ENCODE measurements at regions not wholly inside any gene's neighbourhood (a gene's known extent, or its start where the extent isn't known, plus 50 kb on each side); places are given as distances from the start of the nearest gene placed in this dataset.

DNA sequence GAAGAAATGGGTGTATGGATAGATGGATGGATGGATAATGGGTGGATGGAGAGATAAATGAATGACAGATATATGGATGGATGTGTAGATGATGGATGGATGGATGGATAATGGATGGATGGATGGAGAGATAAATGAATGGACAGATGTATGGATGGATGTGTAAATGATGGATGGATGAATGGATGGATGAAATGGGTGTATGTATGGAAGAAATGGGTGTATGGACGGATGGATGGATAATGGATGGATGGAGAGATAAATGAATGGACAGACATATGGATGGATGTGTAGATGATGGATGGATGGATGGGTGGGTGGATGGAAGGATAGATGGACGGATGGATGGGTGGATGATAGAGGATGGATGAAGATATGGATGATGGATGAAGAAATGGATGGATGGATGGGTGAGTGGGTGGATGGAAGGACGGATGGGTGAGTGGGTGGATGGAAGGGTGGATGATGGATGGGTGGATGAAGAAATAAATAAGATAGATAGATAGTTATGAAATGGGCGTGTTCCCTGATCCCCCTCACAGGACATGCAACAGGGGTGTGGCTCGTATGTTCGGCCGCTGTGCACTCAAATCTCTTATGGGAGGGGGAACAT lies 91.1 kb upstream of the NKX1-1 start:
- H3K27ac ChIP-seq (ENCODE audit: low read length): no peak overlapping the region
- no peak overlapping the region for H3K9ac ChIP-seq (ENCODE audit: low read length in 2 of 2)
- H3K4me1 ChIP-seq (ENCODE audit: control insufficient read depth, insufficient read depth, low read length): no peaks in the 10 kb centered on the region
- no peaks in the 10 kb centered on the region for H3K36me3 ChIP-seq (ENCODE audit: control insufficient read depth in 2 of 2, insufficient read depth in 2 of 2, low read length in 2 of 2)
- no peaks in the 10 kb centered on the region for H3K9me3 ChIP-seq (ENCODE audit: control insufficient read depth in 2 of 2, low read length in 2 of 2)
- no peak overlapping the region for H3K4me3 ChIP-seq (ENCODE audit: low read length in 2 of 2)
- peaks cover 3 to 10% of the 10 kb centered on the region in 2 donors for H3K27me3 ChIP-seq (ENCODE audit: control insufficient read depth in 1 of 2, insufficient read depth in 2 of 2, low read length in 2 of 2)

DNA sequence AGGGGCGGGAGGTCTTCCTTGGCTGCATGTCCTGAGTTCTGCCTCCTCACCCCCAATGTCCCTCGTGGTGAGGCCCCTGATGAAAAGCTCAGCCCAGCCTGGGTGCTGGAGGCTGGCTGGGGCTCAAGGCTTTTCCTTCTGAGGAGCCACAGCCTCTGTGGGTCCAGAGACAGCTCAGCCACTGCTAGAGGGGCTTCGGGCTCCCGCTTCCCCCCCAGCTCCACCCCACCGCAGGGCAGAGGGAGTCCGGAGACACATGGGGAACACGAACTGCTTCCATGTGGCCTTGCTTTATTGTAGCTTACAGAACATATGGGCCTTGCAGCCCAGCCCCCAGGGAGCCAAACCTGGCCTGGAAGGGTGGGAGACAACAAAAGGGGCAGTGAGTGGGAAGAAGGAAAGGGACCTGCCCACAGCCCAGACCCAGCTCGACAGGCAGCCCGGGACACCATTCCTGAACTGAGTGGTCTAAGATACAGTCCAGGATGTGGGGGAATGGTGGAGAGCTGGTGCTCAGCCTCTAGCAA lies 89.9 kb upstream of the NKX1-1 start:
- H3K27me3 ChIP-seq (ENCODE audit: control insufficient read depth in 1 of 2, insufficient read depth in 2 of 2, low read length in 2 of 2): peaks cover 5 to 20% of the 10 kb centered on the region in 2 donors

DNA sequence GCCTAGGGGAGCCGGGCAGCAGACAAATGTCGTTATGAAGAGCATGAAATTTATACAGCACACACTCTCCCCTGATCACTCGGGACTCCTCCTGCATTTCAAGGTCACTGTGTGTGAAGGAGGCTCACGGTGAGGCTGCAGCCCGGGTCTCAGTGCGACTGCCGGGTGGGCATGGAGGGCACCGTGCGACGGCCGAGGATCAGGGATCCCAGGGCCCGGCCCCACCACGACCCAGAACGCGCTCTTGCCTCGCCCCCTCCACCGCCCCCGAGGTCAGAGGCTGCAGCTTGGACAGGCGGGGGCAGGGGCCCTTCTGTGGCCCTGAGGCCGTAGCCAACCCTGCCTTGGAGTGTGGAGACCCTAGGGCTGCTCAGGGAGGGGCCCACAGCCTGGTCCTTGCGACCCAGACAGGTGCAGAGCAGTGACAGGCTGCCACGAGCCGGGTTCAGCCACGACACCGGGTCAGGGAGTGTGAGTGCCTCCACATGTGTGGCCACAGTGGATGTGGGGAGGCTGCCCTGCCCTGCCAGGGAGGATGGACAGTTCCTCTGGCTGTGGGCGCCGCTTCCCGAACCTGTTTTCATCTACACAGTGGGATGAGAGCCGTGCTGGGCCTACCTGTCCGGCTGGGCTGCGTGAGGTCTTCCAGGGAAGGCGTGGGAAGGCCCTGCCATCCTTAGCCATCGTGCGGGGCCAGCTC lies 89.3 kb upstream of the NKX1-1 start:
- Histone ChIP-seq H3K9ac (ENCODE audit: low read length in 2 of 2) (no peak overlapping the region), H3K27me3 (ENCODE audit: control insufficient read depth in 1 of 2, insufficient read depth in 2 of 2, low read length in 2 of 2) (peaks cover 11 to 18% of the 10 kb centered on the region in 2 donors), H3K4me1 (ENCODE audit: control insufficient read depth, insufficient read depth, low read length) (no peaks in the 10 kb centered on the region), H3K4me3 (ENCODE audit: low read length in 2 of 2) (no peak overlapping the region), H3K27ac (ENCODE audit: low read length) (no peak overlapping the region), H3K9me3 (ENCODE audit: control insufficient read depth in 2 of 2, low read length in 2 of 2) (no peaks in the 10 kb centered on the region), H3K36me3 (ENCODE audit: control insufficient read depth in 2 of 2, insufficient read depth in 2 of 2, low read length in 2 of 2) (no peaks in the 10 kb centered on the region)

More for the DNA sequence above, 89.9 kb upstream of the NKX1-1 start:
- H3K9me3 ChIP-seq (ENCODE audit: control insufficient read depth in 2 of 2, low read length in 2 of 2): no peaks in the 10 kb centered on the region
- H3K9ac ChIP-seq (ENCODE audit: low read length in 2 of 2): no peak overlapping the region
- H3K4me1 ChIP-seq (ENCODE audit: control insufficient read depth, insufficient read depth, low read length): no peaks in the 10 kb centered on the region
- no peaks in the 10 kb centered on the region for H3K36me3 ChIP-seq (ENCODE audit: control insufficient read depth in 2 of 2, insufficient read depth in 2 of 2, low read length in 2 of 2)
- no peak overlapping the region for H3K27ac ChIP-seq (ENCODE audit: low read length)
- H3K4me3 ChIP-seq (ENCODE audit: low read length in 2 of 2): no peak overlapping the region

DNA sequence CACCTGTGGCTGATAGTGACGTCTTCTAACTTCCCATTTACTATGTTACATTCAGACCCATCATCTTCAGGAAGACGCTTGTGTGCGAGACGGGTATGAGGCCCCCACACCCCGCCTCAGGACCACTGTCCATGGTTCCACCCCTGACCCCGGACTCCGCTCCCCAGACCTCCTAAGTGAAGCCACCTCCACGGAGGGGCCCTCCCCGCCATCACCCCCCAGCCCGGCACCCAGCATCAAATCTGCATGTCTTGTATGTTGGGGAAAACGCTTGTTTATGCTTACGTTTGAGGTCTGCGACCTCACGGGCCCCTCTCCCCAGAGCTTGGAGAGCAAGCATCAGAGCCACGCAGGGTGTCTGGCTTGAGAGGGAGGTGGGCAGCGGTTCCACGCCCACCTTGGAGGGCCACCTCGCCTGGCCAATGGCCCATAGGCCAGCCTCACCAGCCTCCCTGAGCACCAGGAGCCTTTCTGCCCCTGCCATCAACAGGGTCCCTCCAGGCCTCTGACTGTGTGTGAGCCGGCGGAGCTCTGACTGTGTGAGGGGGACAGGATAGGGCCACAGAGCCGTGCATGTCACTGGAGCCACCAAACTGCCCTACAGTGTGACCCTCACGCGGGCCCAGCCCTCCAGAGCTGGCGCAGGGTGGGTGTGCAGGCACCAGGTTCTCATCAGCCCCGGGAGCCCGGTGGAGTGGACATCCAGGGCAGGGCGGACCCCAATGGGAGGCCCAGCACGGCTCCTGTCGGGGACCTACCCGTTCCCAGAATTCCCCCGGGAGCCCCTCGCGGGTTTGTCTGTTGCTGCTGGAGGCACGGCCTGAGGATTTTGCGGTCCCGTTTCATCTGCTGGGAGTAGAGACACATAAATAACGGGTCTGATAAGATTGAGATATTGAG lies 88.4 kb upstream of the NKX1-1 start:
- no peak overlapping the region for H3K9ac ChIP-seq (ENCODE audit: low read length in 2 of 2)
- no peaks in the 10 kb centered on the region for H3K36me3 ChIP-seq (ENCODE audit: control insufficient read depth in 2 of 2, insufficient read depth in 2 of 2, low read length in 2 of 2)
- H3K4me3 ChIP-seq (ENCODE audit: low read length in 2 of 2): no peak overlapping the region
- H3K27ac ChIP-seq (ENCODE audit: low read length): no peak overlapping the region
- H3K27me3 ChIP-seq (ENCODE audit: control insufficient read depth in 1 of 2, insufficient read depth in 2 of 2, low read length in 2 of 2): peaks cover 18 to 21% of the 10 kb centered on the region in 2 donors
- no peaks in the 10 kb centered on the region for H3K9me3 ChIP-seq (ENCODE audit: control insufficient read depth in 2 of 2, low read length in 2 of 2)
- H3K4me1 ChIP-seq (ENCODE audit: control insufficient read depth, insufficient read depth, low read length): no peaks in the 10 kb centered on the region

DNA sequence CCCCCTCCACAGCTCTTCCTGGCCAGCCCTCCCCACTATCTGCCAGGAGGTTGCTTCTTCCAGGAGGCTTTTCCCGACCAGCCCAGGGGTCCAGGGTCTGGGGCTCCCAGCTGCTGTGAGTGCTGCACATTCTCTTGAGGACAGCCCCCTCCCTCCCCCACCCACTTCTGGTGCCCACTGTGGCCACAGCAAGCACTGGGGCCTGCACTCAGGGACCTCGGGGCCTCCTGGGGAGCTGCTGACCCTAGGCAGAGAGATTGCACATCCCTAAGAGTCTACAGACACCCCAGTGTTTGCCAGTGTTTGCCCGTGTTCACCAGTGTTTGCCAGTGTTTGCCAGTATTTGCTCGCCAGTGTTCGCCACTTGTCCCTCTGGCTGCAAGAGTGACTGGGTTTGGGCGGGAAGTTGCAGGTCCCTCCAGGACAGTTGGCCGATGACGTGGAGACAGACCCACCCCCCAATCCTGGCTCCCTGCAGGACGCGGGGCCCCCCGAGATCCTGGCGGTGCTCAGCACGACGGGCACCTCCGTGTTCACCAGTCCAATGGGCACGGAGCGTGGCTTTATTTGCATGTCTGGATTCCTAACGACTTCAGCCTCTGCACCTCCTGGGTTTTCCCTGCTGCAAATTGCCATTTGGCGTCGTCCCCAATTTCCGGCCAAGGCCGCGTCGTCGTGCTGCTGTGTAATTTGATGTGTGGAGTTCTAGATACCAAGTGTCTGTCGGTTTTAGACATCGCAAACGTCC lies 87.5 kb upstream of the NKX1-1 start:
- H3K27ac ChIP-seq (ENCODE audit: low read length): no peak overlapping the region
- no peaks in the 10 kb centered on the region for H3K36me3 ChIP-seq (ENCODE audit: control insufficient read depth in 2 of 2, insufficient read depth in 2 of 2, low read length in 2 of 2)
- no peak overlapping the region for H3K9ac ChIP-seq (ENCODE audit: low read length in 2 of 2)
- peaks cover 25% of the 10 kb centered on the region in 2 donors for H3K27me3 ChIP-seq (ENCODE audit: control insufficient read depth in 1 of 2, insufficient read depth in 2 of 2, low read length in 2 of 2)
- no peak overlapping the region for H3K4me3 ChIP-seq (ENCODE audit: low read length in 2 of 2)
- no peaks in the 10 kb centered on the region for H3K4me1 ChIP-seq (ENCODE audit: control insufficient read depth, insufficient read depth, low read length)
- H3K9me3 ChIP-seq (ENCODE audit: control insufficient read depth in 2 of 2, low read length in 2 of 2): no peaks in the 10 kb centered on the region

DNA sequence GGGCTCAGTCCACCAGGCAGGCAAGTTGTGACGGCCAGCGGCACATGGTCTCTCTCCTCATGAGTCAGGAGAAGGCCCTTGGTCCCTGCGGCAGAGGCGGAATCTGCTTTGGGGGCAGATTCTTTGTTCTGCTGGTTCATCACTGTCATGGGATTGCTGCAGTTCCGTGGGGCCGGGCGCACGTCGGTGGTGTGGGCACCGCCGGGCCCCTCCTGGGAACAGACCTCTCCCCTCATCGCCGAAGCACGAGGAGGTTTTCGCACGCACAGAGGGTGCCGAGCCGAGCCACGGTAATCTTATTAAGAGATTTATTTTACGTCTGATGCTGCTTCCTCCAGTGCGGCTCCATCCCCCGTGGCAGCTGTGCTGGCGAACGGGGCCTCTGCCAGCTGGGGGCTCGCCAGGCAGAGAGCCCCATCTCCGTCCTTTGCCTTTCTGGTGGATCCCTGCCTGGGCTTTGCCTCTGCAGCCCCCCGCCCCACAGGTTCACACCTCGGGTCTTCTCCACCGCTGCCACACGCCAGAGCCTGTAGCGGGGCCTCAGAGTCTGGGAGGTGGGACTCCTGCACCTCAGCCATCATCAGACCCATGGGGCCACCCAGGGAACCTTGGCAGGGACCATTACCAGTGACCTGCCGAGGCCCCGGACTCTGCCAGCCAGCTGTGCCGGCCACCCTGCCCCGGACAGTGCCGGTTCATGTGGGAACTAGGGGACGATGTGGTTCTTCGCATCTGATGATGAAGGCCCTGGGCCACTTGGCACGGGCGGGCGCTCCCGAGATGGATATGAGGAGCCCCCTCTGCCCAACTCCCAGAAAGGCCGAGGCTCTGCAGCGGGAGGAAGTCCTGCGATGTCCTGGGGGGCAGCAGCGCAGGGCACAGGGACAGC lies 86.7 kb upstream of the NKX1-1 start:
- H3K9me3 ChIP-seq (ENCODE audit: control insufficient read depth in 2 of 2, low read length in 2 of 2): no peaks in the 10 kb centered on the region
- peaks cover 29 to 30% of the 10 kb centered on the region in 2 donors for H3K27me3 ChIP-seq (ENCODE audit: control insufficient read depth in 1 of 2, insufficient read depth in 2 of 2, low read length in 2 of 2)
- H3K27ac ChIP-seq (ENCODE audit: low read length): no peak overlapping the region
- H3K9ac ChIP-seq (ENCODE audit: low read length in 2 of 2): no peak overlapping the region
- no peaks in the 10 kb centered on the region for H3K4me1 ChIP-seq (ENCODE audit: control insufficient read depth, insufficient read depth, low read length)
- no peaks in the 10 kb centered on the region for H3K36me3 ChIP-seq (ENCODE audit: control insufficient read depth in 2 of 2, insufficient read depth in 2 of 2, low read length in 2 of 2)
- no peak overlapping the region for H3K4me3 ChIP-seq (ENCODE audit: low read length in 2 of 2)

DNA sequence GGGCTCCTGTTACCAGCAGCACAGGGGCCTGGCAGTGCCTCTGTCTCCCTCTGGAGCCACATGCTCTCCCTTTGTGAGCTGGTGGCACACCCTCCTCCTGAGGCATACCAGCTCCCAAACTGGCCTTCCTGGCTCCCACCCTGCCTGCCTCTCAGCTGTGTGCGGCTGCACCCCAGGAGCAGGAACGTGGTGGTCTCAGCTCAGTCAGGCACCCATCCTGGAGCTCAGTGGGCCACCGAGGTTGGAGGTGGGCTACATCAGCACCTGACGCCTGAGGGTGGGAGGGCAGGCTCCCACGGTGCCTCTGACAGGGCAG lies 85.9 kb upstream of the NKX1-1 start:
- Histone ChIP-seq H3K9ac (ENCODE audit: low read length in 2 of 2) (no peak overlapping the region), H3K36me3 (ENCODE audit: control insufficient read depth in 2 of 2, insufficient read depth in 2 of 2, low read length in 2 of 2) (no peaks in the 10 kb centered on the region), H3K27me3 (ENCODE audit: control insufficient read depth in 1 of 2, insufficient read depth in 2 of 2, low read length in 2 of 2) (peaks cover 29 to 32% of the 10 kb centered on the region in 2 donors), H3K4me1 (ENCODE audit: control insufficient read depth, insufficient read depth, low read length) (no peaks in the 10 kb centered on the region), H3K9me3 (ENCODE audit: control insufficient read depth in 2 of 2, low read length in 2 of 2) (no peaks in the 10 kb centered on the region), H3K27ac (ENCODE audit: low read length) (no peak overlapping the region), H3K4me3 (ENCODE audit: low read length in 2 of 2) (no peak overlapping the region)

DNA sequence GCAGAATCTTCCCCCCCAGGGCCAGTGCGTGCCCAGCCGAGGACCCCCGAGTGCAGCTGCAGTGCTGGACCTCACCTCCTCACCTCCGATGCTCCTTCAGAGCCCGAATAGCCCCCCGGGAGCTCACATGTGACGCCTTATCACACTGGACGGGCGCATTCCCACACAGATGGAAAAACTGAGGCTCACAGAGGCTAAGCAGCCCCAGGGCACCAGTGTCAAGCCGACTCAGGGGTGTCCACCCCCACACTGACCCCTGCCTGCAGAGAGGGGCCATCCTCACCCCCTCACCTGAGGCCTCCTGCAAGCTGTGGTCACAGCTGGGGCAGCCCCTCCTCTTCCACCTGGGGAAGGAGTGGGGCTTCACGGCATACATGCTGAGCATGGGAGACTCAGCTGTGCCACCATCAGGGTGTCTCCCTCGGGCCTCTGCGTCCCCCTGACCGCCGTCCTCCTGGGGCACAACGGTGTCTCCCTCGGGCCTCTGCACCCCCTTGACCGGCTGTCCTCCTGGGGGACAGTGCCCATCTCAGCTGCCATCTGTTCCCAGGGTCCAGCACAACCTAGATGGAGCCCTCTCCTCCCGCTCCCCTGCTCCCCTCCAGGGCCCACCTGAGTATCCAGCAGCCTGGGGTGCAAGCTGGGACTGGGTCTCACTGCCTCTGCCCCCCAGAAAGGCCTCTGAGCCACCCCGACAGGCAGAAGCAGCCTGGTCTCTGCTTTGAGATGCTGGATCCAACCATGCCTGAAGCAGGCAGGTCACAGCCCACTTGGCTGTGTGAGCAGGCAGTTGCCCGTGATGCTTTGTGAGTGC lies 85.3 kb upstream of the NKX1-1 start:
- Histone ChIP-seq H3K4me3 (ENCODE audit: low read length in 2 of 2) (no peak overlapping the region), H3K27me3 (ENCODE audit: control insufficient read depth in 1 of 2, insufficient read depth in 2 of 2, low read length in 2 of 2) (peaks cover 29 to 32% of the 10 kb centered on the region in 2 donors), H3K4me1 (ENCODE audit: control insufficient read depth, insufficient read depth, low read length) (no peaks in the 10 kb centered on the region), H3K36me3 (ENCODE audit: control insufficient read depth in 2 of 2, insufficient read depth in 2 of 2, low read length in 2 of 2) (no peaks in the 10 kb centered on the region), H3K9me3 (ENCODE audit: control insufficient read depth in 2 of 2, low read length in 2 of 2) (peaks cover 0 to under 1% of the 10 kb centered on the region in 2 donors), H3K27ac (ENCODE audit: low read length) (no peak overlapping the region), H3K9ac (ENCODE audit: low read length in 2 of 2) (no peak overlapping the region)

DNA sequence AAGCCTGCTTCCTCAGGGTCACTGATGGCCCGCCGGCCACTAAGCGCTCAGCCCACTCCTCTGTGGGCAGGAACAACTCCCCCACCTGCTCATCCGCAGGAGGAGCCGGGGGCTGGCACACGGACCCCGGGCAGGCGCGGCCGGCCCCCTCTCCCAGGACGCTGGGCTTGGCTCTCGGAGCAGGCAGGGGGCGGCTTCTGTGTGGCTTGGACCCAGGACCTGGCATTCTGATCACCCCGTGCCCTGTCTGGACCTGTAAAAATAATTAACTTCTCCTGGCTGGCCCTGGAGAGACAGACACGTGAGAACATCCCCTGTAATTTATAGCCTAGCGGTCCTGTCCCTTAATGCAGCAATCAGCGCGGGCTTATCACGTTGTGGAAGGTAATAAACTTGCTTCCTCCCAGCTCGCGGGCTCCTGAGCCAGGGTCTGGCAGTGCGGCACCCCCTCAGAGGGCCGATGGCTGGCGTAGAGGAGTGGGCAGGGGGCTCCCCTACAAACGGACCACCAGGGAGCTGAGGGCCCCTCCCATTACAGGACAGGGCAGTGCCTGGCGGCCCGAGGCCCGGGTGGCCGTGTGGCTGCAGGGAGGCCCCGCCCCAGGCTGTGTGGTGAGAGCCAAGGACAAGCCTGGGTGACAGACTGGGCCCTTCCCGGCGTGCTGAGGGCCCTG lies 84.5 kb upstream of the NKX1-1 start:
- H3K27me3 ChIP-seq (ENCODE audit: control insufficient read depth in 1 of 2, insufficient read depth in 2 of 2, low read length in 2 of 2): peaks cover 29% of the 10 kb centered on the region in 2 donors
- peaks cover 0 to 8% of the 10 kb centered on the region in 2 donors for H3K9me3 ChIP-seq (ENCODE audit: control insufficient read depth in 2 of 2, low read length in 2 of 2)
- H3K4me3 ChIP-seq (ENCODE audit: low read length in 2 of 2): no peak overlapping the region
- no peaks in the 10 kb centered on the region for H3K4me1 ChIP-seq (ENCODE audit: control insufficient read depth, insufficient read depth, low read length)
- no peak overlapping the region for H3K9ac ChIP-seq (ENCODE audit: low read length in 2 of 2)
- no peaks in the 10 kb centered on the region for H3K36me3 ChIP-seq (ENCODE audit: control insufficient read depth in 2 of 2, insufficient read depth in 2 of 2, low read length in 2 of 2)
- H3K27ac ChIP-seq (ENCODE audit: low read length): no peak overlapping the region

Measured in stomach smooth muscle (tissue), 2 donors.